Uterus (tissue), 2 donors: ENCODE measurements at regions not wholly inside any gene's neighbourhood (a gene's known extent, or its start where the extent isn't known, plus 50 kb on each side); places are given as distances from the start of the nearest gene placed in this dataset.

Experiments used
- POLR2A ChIP-seq, 2 donors: fragments of 450-650 bp; IDR thresholded peaks; one replicate each; pipeline ENCODE4 v1.6.1; 2016; ENCODE audit warnings: antibody characterized with exemption in 2 of 2, mild to moderate bottlenecking in 1 of 2, moderate library complexity in 1 of 2
- TF ChIP-seq, protein P1 (sequence below), 4 experiments: fragments of 200-600 bp in 2 of 4; fragments of 450-650 bp in 2 of 4; sonication (generic) in 2 of 4; IDR thresholded peaks; one replicate each; pipeline ENCODE4 v1.5.1; 2016 to 2019; ENCODE audit warnings: antibody characterized with exemption in 4 of 4, mild to moderate bottlenecking in 2 of 4, moderate library complexity in 1 of 4

DNA sequence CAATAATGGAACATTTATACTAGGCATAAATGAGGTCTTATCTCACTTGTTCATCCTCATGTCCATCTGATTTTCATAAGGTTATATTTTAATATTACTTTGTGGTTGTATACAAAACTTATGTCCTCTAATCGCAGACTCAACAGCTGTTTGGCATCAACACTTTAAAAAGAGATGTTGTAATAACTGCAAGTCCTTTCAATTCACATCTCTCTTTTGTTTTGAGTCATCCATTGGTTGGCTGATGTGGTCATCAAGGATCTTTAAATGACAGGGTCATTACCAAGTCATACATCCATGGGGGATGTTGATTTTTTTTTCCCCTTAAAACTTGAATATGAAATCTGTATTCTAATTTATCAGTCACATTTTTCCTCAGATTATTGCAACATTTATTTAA lies 299.4 kb upstream of the NRSN1 start:
- TF ChIP-seq, protein P1, sequence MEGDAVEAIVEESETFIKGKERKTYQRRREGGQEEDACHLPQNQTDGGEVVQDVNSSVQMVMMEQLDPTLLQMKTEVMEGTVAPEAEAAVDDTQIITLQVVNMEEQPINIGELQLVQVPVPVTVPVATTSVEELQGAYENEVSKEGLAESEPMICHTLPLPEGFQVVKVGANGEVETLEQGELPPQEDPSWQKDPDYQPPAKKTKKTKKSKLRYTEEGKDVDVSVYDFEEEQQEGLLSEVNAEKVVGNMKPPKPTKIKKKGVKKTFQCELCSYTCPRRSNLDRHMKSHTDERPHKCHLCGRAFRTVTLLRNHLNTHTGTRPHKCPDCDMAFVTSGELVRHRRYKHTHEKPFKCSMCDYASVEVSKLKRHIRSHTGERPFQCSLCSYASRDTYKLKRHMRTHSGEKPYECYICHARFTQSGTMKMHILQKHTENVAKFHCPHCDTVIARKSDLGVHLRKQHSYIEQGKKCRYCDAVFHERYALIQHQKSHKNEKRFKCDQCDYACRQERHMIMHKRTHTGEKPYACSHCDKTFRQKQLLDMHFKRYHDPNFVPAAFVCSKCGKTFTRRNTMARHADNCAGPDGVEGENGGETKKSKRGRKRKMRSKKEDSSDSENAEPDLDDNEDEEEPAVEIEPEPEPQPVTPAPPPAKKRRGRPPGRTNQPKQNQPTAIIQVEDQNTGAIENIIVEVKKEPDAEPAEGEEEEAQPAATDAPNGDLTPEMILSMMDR (IDR thresholded peaks at IDR 0.05): no peak
- no peak for TF ChIP-seq POLR2A (IDR thresholded peaks at IDR 0.05)
